ENCODE measurements at regions not wholly inside any gene's neighbourhood (a gene's known extent, or its start where the extent isn't known, plus 50 kb on each side); places are given as distances from the start of the nearest gene placed in this dataset.
A peak's percentile ranks its signal among the peaks of the same experiment; 100 is the strongest.

GRCh38 chr3:115418583-115418982 lies 204.7 kb upstream of the GAP43 start:
- no peak for DNase-seq (ENCODE audit: low read depth)
- TF ChIP-seq, protein P1, sequence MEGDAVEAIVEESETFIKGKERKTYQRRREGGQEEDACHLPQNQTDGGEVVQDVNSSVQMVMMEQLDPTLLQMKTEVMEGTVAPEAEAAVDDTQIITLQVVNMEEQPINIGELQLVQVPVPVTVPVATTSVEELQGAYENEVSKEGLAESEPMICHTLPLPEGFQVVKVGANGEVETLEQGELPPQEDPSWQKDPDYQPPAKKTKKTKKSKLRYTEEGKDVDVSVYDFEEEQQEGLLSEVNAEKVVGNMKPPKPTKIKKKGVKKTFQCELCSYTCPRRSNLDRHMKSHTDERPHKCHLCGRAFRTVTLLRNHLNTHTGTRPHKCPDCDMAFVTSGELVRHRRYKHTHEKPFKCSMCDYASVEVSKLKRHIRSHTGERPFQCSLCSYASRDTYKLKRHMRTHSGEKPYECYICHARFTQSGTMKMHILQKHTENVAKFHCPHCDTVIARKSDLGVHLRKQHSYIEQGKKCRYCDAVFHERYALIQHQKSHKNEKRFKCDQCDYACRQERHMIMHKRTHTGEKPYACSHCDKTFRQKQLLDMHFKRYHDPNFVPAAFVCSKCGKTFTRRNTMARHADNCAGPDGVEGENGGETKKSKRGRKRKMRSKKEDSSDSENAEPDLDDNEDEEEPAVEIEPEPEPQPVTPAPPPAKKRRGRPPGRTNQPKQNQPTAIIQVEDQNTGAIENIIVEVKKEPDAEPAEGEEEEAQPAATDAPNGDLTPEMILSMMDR (IDR thresholded peaks at IDR 0.05; ENCODE audit: low read depth, low read length) = no peak
- no peak for TF ChIP-seq MYC (IDR thresholded peaks at IDR 0.05; ENCODE audit: low read depth, low read length)
- no peak for TF ChIP-seq POLR2A (IDR thresholded peaks at IDR 0.05; ENCODE audit: extremely low read depth, insufficient read length)
- TF ChIP-seq, protein P2, sequence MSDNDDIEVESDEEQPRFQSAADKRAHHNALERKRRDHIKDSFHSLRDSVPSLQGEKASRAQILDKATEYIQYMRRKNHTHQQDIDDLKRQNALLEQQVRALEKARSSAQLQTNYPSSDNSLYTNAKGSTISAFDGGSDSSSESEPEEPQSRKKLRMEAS (IDR thresholded peaks at IDR 0.05; ENCODE audit: low read depth, low read length) = no peak
- no peak overlapping the region for H3K4me3 ChIP-seq (ENCODE audit: low read depth, low read length)

DNA sequence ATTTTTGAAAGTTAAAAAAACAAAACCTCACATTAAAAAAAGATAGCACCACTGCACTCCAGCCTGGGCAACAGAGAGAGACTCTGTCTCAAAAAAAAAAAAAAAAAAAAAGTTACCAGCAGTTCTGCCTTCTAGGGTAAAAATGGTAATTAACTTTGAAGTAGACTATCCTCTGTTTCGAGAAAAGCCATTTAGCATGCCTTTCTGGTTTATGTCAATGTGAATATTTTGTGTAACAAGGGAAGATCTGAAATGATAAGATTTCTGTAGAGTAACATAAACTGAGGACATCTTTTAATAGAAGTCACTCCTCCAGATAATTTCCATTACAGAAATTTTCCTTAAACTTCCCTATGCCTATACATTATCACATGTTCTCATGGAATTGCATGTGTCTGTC lies 203.2 kb upstream of the GAP43 start:
- TF ChIP-seq, protein P2 (IDR thresholded peaks at IDR 0.05; ENCODE audit: low read depth, low read length) = no peak
- no peak for TF ChIP-seq POLR2A (IDR thresholded peaks at IDR 0.05; ENCODE audit: extremely low read depth, insufficient read length)
- TF ChIP-seq, protein P1 (IDR thresholded peaks at IDR 0.05; ENCODE audit: low read depth, low read length) = no peak
- no peak for TF ChIP-seq MYC (IDR thresholded peaks at IDR 0.05; ENCODE audit: low read depth, low read length)
- H3K4me3 ChIP-seq (ENCODE audit: low read depth, low read length) = no peak overlapping the region
- DNase-seq (ENCODE audit: low read depth) = no peak

GRCh38 chr3:115423170-115423569 lies 200.1 kb upstream of the GAP43 start:
- H3K4me3 ChIP-seq (ENCODE audit: low read depth, low read length) = no peak overlapping the region
- TF ChIP-seq POLR2A (IDR thresholded peaks at IDR 0.05; ENCODE audit: extremely low read depth, insufficient read length) (no peak), MYC (IDR thresholded peaks at IDR 0.05; ENCODE audit: low read depth, low read length) (no peak)
- TF ChIP-seq, protein P1 (IDR thresholded peaks at IDR 0.05; ENCODE audit: low read depth, low read length) = no peak
- TF ChIP-seq, protein P2 (IDR thresholded peaks at IDR 0.05; ENCODE audit: low read depth, low read length) = no peak
- peak; percentile 48 for DNase-seq (ENCODE audit: low read depth)

DNA sequence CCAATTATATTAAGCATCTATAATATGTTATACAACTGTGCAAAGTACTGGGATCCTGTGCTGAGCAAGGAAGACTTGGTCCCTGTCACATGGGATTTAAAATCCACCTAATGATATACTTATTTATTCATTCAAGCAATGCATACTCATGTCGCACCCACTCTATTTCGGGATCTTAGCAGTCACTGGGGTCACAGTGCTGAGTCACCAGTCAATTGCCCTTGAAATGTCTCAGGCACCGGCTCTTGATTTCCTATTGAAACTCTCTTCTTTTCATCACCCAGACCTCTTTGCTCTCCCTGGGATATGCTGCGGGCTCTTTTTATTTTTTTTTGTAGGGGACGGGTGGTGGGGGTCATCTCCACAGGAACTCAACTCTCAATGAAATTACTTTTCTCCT lies 194.5 kb upstream of the GAP43 start:
- H3K4me3 ChIP-seq (ENCODE audit: low read depth, low read length) = no peak overlapping the region
- no peak for DNase-seq (ENCODE audit: low read depth)
- TF ChIP-seq MYC (IDR thresholded peaks at IDR 0.05; ENCODE audit: low read depth, low read length) (no peak), POLR2A (IDR thresholded peaks at IDR 0.05; ENCODE audit: extremely low read depth, insufficient read length) (no peak)
- TF ChIP-seq, protein P2 (IDR thresholded peaks at IDR 0.05; ENCODE audit: low read depth, low read length) = no peak

DNA sequence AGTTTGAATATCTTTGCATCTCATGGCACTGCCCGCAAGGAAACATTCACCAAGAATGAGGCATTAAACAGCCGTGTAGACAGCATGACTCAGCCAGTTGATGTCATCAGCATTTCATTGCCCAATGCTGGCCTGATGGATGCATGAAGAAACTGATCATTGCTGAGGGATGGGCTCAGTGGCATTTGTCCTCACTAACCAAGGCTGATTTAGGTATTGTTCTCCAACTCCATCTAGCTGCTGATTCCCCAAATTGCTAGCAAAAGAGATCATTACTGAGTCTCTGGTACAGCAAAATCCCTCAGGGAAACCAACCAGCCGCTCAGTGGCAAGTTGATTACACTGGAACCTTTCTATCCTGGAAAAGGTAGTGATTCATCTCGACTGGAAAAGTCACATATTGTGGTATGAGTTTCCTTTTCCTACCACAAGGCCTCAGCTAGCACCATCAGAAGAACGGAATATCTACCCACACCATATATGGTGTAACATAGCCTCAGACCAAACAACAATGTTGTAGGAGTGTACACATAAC lies 186.5 kb upstream of the GAP43 start:
- TF ChIP-seq, protein P1 (IDR thresholded peaks at IDR 0.05; ENCODE audit: low read depth, low read length) = peak; percentile 2
- no peak for TF ChIP-seq MYC (IDR thresholded peaks at IDR 0.05; ENCODE audit: low read depth, low read length)
- peak; percentile 48 for DNase-seq (ENCODE audit: low read depth)
- H3K4me3 ChIP-seq (ENCODE audit: low read depth, low read length) = no peak overlapping the region

GRCh38 chr3:115438799-115439198 lies 184.5 kb upstream of the GAP43 start:
- no peak for DNase-seq (ENCODE audit: low read depth)
- TF ChIP-seq POLR2A (IDR thresholded peaks at IDR 0.05; ENCODE audit: extremely low read depth, insufficient read length) (no peak), MYC (IDR thresholded peaks at IDR 0.05; ENCODE audit: low read depth, low read length) (no peak)
- TF ChIP-seq, protein P1 (IDR thresholded peaks at IDR 0.05; ENCODE audit: low read depth, low read length) = no peak
- TF ChIP-seq, protein P2 (IDR thresholded peaks at IDR 0.05; ENCODE audit: low read depth, low read length) = no peak
- H3K4me3 ChIP-seq (ENCODE audit: low read depth, low read length) = no peak overlapping the region
